Calu3 (cell line): ENCODE measurements at regions not wholly inside any gene's neighbourhood (a gene's known extent, or its start where the extent isn't known, plus 50 kb on each side); places are given as distances from the start of the nearest gene placed in this dataset.

Source experiments
- BruUV-seq: library from RNA; stranded (reverse); fragments of 400-500 nt; replicated peaks from 2 replicates; lab custom pipeline; 2021; lab: Mats Ljungman, UMichigan
- CTCF ChIA-PET: fragments of 300-600 bp; sonication (Branson Sonifier 250); formaldehyde crosslinking; loops from one replicate; lab custom pipeline; 2022; ENCODE audit warnings: antibody characterized with exemption; lab: Charles Lee
- DNase-seq: peaks from one replicate; pipeline ENCODE4 v3.0.0; 2022
- H3K27ac Mint-ChIP-seq: one replicate; pipeline ENCODE4 v1.8.0; 2022; ENCODE audit warnings: mixed read lengths; ENCODE audit not compliant: unreplicated experiment
- H3K27me3 Mint-ChIP-seq: one replicate; pipeline ENCODE4 v1.8.0; 2022; ENCODE audit warnings: mixed read lengths; ENCODE audit not compliant: unreplicated experiment
- H3K36me3 Mint-ChIP-seq: one replicate; pipeline ENCODE4 v1.8.0; 2022; ENCODE audit warnings: mild to moderate bottlenecking, moderate library complexity, mixed read lengths; ENCODE audit not compliant: insufficient read depth, unreplicated experiment
- H3K4me1 Mint-ChIP-seq: one replicate; pipeline ENCODE4 v1.8.0; 2022; ENCODE audit warnings: mild to moderate bottlenecking, low read depth, mixed read lengths; ENCODE audit not compliant: unreplicated experiment
- H3K4me3 Mint-ChIP-seq: one replicate; pipeline ENCODE4 v1.8.0; 2022; ENCODE audit warnings: mild to moderate bottlenecking, low read depth, moderate library complexity, mixed read lengths; ENCODE audit not compliant: unreplicated experiment
- H3K9me3 Mint-ChIP-seq: one replicate; pipeline ENCODE4 v1.8.0; 2022; ENCODE audit warnings: low read depth, mixed read lengths; ENCODE audit not compliant: unreplicated experiment
- CTCF ChIP-seq: fragments of 200-600 bp; IDR thresholded peaks from one replicate; pipeline ENCODE4 v1.8.0; 2022; ENCODE audit warnings: antibody characterized with exemption; ENCODE audit not compliant: unreplicated experiment
- intact Hi-C: fragments of 100-400 bp; cut with micrococcal nuclease; formaldehyde crosslinking; loops from one replicate; pipeline ENCODE4 v1.10.0; 2022; ENCODE audit not compliant: unreplicated experiment

- intact Hi-C loops = loop anchor here (10.0 kb wide), 3 partner anchors 90 to 320 kb away; partner anchors contain the start of gene GSE1
- no peak for DNase-seq
- TF ChIP-seq CTCF = no peak
- BruUV-seq = no TSS peak
- Mint-ChIP-seq H3K27ac (no peak overlapping the region), H3K4me3 (no peak overlapping the region), H3K4me1 (peaks cover 11% of the 10 kb centered on the region), H3K9me3 (no peaks in the 10 kb centered on the region), H3K27me3 (peaks cover 69% of the 10 kb centered on the region), H3K36me3 (no peaks in the 10 kb centered on the region)
- CTCF ChIA-PET = interaction anchor here (0.6 to 1.2 kb wide), 7 partner anchors 22 to 221 kb away, joined by 3 to 11 read pairs (median 5); no protein-coding TSS in a partner anchor
Observed at GRCh38 chr16:85394456-85395206, 218.5 kb upstream of the GSE1 start.

- no peak for TF ChIP-seq CTCF
- Mint-ChIP-seq H3K36me3 (no peaks in the 10 kb centered on the region), H3K4me1 (peaks cover 11% of the 10 kb centered on the region), H3K4me3 (no peak overlapping the region), H3K9me3 (no peaks in the 10 kb centered on the region), H3K27me3 (peaks cover 62% of the 10 kb centered on the region), H3K27ac (no peak overlapping the region)
- peak; percentile 82 for DNase-seq
- CTCF ChIA-PET = interaction anchor here (0.5 to 1.2 kb wide), 10 partner anchors 11 to 221 kb away, joined by 3 to 11 read pairs (median 4); no protein-coding TSS in a partner anchor
- intact Hi-C loops = loop anchor here (10.0 kb wide), 3 partner anchors 91 to 319 kb away; partner anchors contain the start of gene GSE1
- BruUV-seq = no TSS peak
Observed at GRCh38 chr16:85395207-85395912, 217.8 kb upstream of the GSE1 start.

- CTCF ChIA-PET = interaction anchor here (0.8 to 1.2 kb wide), 7 partner anchors 20 to 215 kb away, joined by 3 to 11 read pairs (median 5); no protein-coding TSS in a partner anchor
- Mint-ChIP-seq H3K9me3 (no peaks in the 10 kb centered on the region), H3K4me3 (no peak overlapping the region), H3K27me3 (peaks cover 54% of the 10 kb centered on the region), H3K36me3 (no peaks in the 10 kb centered on the region), H3K27ac (no peak overlapping the region), H3K4me1 (peaks cover 11% of the 10 kb centered on the region)
- TF ChIP-seq CTCF = no peak
- BruUV-seq = no TSS peak
- no peak for DNase-seq
- intact Hi-C loops = loop anchor here (10.0 kb wide), 3 partner anchors 91 to 319 kb away; partner anchors contain the start of gene GSE1
Observed at GRCh38 chr16:85395913-85396878, 216.9 kb upstream of the GSE1 start.
